ENCODE measurements at regions not wholly inside any gene's neighbourhood (a gene's known extent, or its start where the extent isn't known, plus 50 kb on each side); places are given as distances from the start of the nearest gene placed in this dataset.

- no peak overlapping the region for H3K27ac ChIP-seq (ENCODE audit: low read depth, low read length)
- no peaks in the 10 kb centered on the region for H3F3A ChIP-seq (ENCODE audit: control insufficient read depth, insufficient read depth)
- no peaks in the 10 kb centered on the region for H3K9me2 ChIP-seq (replicated peaks; ENCODE audit: control insufficient read depth, low read length)
- no peaks in the 10 kb centered on the region for H4K20me1 ChIP-seq (ENCODE audit: control insufficient read depth, insufficient read depth, low read depth, low read length)
- TF ChIP-seq EZH2phosphoT487 (IDR thresholded peaks at IDR 0.05; ENCODE audit: borderline replicate concordance, low read length) (no peak), CTCF (IDR thresholded peaks at IDR 0.05; ENCODE audit: low read depth, low read length, poor library complexity, severe bottlenecking) (no peak)
- H3K4me1 ChIP-seq (ENCODE audit: control insufficient read depth, low read length), result no peaks in the 10 kb centered on the region
- no peaks in the 10 kb centered on the region for H3K9me3 ChIP-seq (ENCODE audit: control insufficient read depth, insufficient read depth, low read length)
- no peak overlapping the region for H3K4me3 ChIP-seq (ENCODE audit: low read length)
- H3K36me3 ChIP-seq (ENCODE audit: control insufficient read depth, low read length), result no peaks in the 10 kb centered on the region
- H3K79me2 ChIP-seq (ENCODE audit: control insufficient read depth, low read length), result no peaks in the 10 kb centered on the region
- no peaks in the 10 kb centered on the region for H3K27me3 ChIP-seq (ENCODE audit: control insufficient read depth, low read length)
- H3K4me2 ChIP-seq (ENCODE audit: low read length), result no peak overlapping the region
Measured at GRCh38 chr2:118687192-118687591, 160.3 kb downstream of the EN1 start.

GRCh38 chr2:118686346-118686745 lies 161.1 kb downstream of the EN1 start:
- no peaks in the 10 kb centered on the region for H3F3A ChIP-seq (ENCODE audit: control insufficient read depth, insufficient read depth)
- H3K9me3 ChIP-seq (ENCODE audit: control insufficient read depth, insufficient read depth, low read length), result no peaks in the 10 kb centered on the region
- TF ChIP-seq CTCF (IDR thresholded peaks at IDR 0.05; ENCODE audit: low read depth, low read length, poor library complexity, severe bottlenecking) (no peak), EZH2phosphoT487 (IDR thresholded peaks at IDR 0.05; ENCODE audit: borderline replicate concordance, low read length) (no peak)
- H3K36me3 ChIP-seq (ENCODE audit: control insufficient read depth, low read length), result no peaks in the 10 kb centered on the region
- no peaks in the 10 kb centered on the region for H3K9me2 ChIP-seq (replicated peaks; ENCODE audit: control insufficient read depth, low read length)
- no peaks in the 10 kb centered on the region for H4K20me1 ChIP-seq (ENCODE audit: control insufficient read depth, insufficient read depth, low read depth, low read length)
- no peaks in the 10 kb centered on the region for H3K4me1 ChIP-seq (ENCODE audit: control insufficient read depth, low read length)
- H3K4me2 ChIP-seq (ENCODE audit: low read length), result no peak overlapping the region
- H3K27me3 ChIP-seq (ENCODE audit: control insufficient read depth, low read length), result no peaks in the 10 kb centered on the region
- no peak overlapping the region for H3K4me3 ChIP-seq (ENCODE audit: low read length)
- no peak overlapping the region for H3K27ac ChIP-seq (ENCODE audit: low read depth, low read length)
- H3K79me2 ChIP-seq (ENCODE audit: control insufficient read depth, low read length), result no peaks in the 10 kb centered on the region

GRCh38 chr2:118683460-118683859 lies 164.0 kb downstream of the EN1 start:
- no peaks in the 10 kb centered on the region for H3F3A ChIP-seq (ENCODE audit: control insufficient read depth, insufficient read depth)
- H3K27ac ChIP-seq (ENCODE audit: low read depth, low read length), result no peak overlapping the region
- H3K27me3 ChIP-seq (ENCODE audit: control insufficient read depth, low read length), result no peaks in the 10 kb centered on the region
- no peaks in the 10 kb centered on the region for H3K36me3 ChIP-seq (ENCODE audit: control insufficient read depth, low read length)
- no peak for TF ChIP-seq EZH2phosphoT487 (IDR thresholded peaks at IDR 0.05; ENCODE audit: borderline replicate concordance, low read length)
- no peaks in the 10 kb centered on the region for H3K4me1 ChIP-seq (ENCODE audit: control insufficient read depth, low read length)
- H3K4me2 ChIP-seq (ENCODE audit: low read length), result no peak overlapping the region
- H3K4me3 ChIP-seq (ENCODE audit: low read length), result no peak overlapping the region
- H3K79me2 ChIP-seq (ENCODE audit: control insufficient read depth, low read length), result no peaks in the 10 kb centered on the region
- no peaks in the 10 kb centered on the region for H3K9me2 ChIP-seq (replicated peaks; ENCODE audit: control insufficient read depth, low read length)
- H4K20me1 ChIP-seq (ENCODE audit: control insufficient read depth, insufficient read depth, low read depth, low read length), result no peaks in the 10 kb centered on the region
- no peaks in the 10 kb centered on the region for H3K9me3 ChIP-seq (ENCODE audit: control insufficient read depth, insufficient read depth, low read length)

- no peak overlapping the region for H3K27ac ChIP-seq (ENCODE audit: low read depth, low read length)
- no peaks in the 10 kb centered on the region for H3K27me3 ChIP-seq (ENCODE audit: control insufficient read depth, low read length)
- H3K36me3 ChIP-seq (ENCODE audit: control insufficient read depth, low read length), result no peaks in the 10 kb centered on the region
- no peaks in the 10 kb centered on the region for H3K4me1 ChIP-seq (ENCODE audit: control insufficient read depth, low read length)
- H3K4me3 ChIP-seq (ENCODE audit: low read length), result no peak overlapping the region
- no peak for TF ChIP-seq EZH2phosphoT487 (IDR thresholded peaks at IDR 0.05; ENCODE audit: borderline replicate concordance, low read length)
- TF ChIP-seq CTCF (IDR thresholded peaks at IDR 0.05; ENCODE audit: low read depth, low read length, poor library complexity, severe bottlenecking), result no peak
- H3F3A ChIP-seq (ENCODE audit: control insufficient read depth, insufficient read depth), result no peaks in the 10 kb centered on the region
- no peak overlapping the region for H3K4me2 ChIP-seq (ENCODE audit: low read length)
- no peaks in the 10 kb centered on the region for H3K79me2 ChIP-seq (ENCODE audit: control insufficient read depth, low read length)
- H3K9me2 ChIP-seq (replicated peaks; ENCODE audit: control insufficient read depth, low read length), result no peaks in the 10 kb centered on the region
- no peaks in the 10 kb centered on the region for H3K9me3 ChIP-seq (ENCODE audit: control insufficient read depth, insufficient read depth, low read length)
- no peaks in the 10 kb centered on the region for H4K20me1 ChIP-seq (ENCODE audit: control insufficient read depth, insufficient read depth, low read depth, low read length)
Measured at GRCh38 chr2:118678985-118679384, 168.5 kb downstream of the EN1 start.

All from DOHH2 (cell line).